NCI-H1930 (cell line): ENCODE measurements at regions not wholly inside any gene's neighbourhood (a gene's known extent, or its start where the extent isn't known, plus 50 kb on each side); places are given as distances from the start of the nearest gene placed in this dataset.
"Not testable (repeated sequence)": the region's sequence is repeated elsewhere in the genome, so short reads cannot be mapped to it uniquely, and the experiment has no call there.

ENCODE experiments used
- DNase-seq, 2 experiments: peaks; one replicate each; lab custom pipeline; 2025; lab: John Stamatoyannopoulos, UW

DNA sequence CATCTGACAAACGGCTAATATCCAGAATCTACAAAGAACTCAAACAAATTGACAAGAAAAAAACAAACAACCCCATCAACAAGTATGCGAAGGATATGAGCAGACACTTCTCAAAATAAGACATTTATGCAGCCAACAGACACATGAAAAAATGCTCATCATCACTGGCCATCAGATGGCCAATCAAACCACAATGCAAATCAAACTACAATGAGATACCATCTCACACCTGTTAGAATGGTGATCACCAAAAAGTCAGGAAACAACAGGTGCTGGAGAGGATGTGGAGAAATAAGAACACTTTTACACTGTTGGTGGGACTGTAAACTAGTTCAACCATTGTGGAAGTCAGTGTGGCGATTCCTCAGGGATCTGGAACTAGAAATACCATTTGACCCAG, 1282.2 kb upstream of the ADGRL4 start:
- DNase-seq: not testable (repeated sequence)

DNA sequence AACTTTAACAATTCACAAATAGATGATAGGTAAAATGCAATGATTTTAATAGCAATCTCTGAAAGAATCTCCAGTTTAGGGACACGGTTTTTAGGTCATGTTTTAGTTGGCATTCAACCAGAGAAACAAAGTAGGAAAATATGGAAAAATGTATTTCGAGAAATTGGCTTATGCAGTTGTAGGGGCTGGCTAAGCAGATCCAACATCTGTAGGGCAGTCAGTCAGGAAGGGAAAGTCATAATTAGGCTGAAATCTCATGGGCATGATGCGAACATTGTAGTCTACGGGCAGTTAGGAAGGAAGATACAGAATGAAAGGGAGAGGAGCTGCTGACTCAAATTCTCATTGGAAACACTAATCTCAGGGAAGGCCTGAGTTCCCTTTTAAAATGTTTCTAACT, 1276.0 kb upstream of the ADGRL4 start:
- no peak for DNase-seq

DNA sequence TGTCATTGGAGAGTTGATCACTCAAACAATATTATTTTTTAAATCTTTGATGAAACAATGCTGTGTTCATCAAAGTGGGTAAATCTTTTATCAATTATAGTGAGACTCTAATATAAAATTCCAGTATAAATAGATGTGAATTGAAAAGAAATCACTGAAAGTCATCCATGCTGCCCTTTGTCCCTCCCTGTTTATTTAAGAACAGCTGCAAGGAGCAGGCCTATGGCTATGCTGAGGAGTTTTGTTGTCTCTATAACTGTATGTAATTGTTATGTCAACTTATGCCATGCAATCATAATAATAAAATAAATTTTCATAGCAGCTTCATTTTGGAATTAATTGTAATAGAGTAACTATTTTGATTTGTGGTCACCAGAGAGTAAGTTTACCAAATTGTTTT, 1272.4 kb upstream of the ADGRL4 start:
- peak in 1 of 2 experiments; percentile 5 for DNase-seq

DNA sequence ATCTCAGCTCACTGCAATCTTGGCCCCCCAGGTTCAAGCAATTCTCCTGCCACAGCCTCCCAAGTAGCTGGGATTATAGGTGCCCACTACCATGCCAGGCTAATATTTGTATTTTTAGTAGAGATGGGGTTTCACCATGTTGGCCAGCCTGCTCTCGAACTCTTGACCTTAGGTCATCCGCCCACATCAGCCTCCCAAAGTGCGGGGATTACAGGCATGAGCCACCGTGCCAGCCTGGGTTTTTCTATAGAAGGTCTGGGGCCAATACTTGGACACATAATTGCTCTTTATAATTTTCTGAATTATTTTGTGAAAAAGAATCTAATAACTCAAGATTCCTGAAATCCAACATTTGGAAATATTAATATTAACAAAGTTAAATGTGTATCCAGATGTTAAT, 1267.7 kb upstream of the ADGRL4 start:
- no peak for DNase-seq

DNA sequence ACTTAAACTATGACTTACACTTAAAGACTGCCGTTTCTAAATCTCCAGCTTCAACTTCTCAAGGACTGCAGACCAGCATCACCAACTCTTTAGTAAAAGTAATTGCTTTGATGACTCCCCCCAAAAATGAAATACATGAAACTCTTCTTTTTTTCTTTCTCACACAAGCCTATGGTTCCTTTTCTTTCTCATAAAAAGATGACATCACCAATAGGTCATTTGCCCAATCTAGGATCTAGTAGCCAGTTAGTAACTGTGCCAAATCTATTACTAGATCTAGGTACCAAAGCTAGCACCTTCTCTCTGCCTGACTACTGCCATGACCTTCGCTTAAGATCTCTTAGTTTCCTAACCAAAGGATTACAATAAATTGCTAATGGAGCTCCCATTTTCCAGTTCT, 1266.0 kb upstream of the ADGRL4 start:
- no peak for DNase-seq

DNA sequence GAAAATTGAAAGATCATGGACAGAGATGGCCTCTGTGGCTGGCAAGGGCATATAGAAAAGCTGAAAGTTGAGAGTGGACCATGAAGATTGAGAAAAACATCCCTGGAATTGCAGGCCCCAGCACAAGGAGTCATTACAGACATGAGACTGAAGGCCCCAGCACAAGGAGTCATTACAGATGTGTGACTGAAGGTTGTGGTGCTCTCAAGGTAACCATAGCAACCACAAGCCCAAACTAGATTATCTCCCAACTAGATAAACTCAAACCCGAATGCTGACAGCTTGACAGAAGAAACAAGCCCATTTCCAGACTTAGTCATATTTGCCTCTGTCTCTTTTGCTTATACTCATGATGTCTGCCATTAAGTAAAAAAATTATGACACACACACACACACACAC, 1252.1 kb upstream of the ADGRL4 start:
- DNase-seq: no peak

DNA sequence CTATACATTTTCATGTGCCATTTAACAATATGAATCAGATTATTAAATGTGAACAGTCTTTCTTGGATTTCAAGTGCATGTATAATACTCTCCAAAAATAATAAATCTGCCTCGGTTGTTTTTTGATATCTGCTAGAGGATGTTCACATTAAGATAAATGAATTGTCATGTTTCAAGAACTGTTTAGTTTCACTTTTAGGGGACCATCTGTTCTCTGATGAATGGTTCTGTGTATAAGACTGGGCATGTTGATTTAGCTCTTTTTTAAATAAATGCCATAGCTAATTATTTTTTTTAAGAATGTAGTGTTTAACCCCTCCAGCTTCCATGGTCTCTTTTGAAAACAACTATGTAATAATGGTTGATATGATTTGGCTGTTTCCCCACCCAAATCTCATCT, 1245.1 kb upstream of the ADGRL4 start:
- DNase-seq: no peak

DNA sequence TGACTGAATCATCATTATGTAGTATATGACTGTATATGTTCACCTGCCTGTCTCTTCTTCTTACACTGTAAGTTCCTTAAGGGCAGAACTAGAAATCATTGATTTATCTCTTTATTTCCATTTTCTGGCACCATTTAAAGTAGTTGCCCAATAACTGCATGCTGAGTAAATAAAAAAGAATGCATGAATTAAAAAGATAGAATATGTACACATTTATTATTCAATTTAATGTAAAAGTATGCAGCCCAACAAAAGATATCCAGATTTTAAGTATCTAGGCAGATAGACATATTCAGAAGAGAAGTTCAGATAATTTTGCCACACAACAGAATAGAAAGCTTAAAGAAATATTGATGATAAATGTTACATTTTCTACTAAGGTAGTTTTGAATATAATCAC, 1244.6 kb upstream of the ADGRL4 start:
- DNase-seq: no peak

DNA sequence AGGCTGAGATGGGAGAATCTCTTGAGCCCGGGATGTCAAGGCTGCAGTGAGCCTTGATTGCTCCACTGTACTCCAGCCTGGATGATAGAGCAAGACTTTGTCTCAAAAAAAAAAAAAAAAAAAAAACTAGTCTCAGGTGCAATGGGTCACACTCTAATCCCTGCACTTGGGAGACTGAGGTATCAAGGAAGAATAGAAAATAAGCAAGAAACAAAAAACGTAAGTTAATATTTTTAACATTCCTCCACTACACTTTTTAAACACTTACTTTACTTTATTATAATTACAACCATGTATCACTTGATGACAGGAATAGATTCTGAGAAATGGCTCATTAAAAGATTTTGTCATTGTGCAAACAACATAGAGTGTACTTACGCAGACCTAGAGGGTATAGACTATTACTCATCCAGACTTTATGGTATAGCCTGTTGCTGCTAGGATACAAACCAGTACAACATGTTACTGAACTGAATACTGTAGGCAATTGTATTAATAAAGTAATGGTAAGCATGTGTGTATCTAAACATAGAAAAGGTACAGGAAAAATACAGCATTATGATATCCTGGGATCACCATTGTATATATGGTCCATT, 1244.1 kb upstream of the ADGRL4 start:
- DNase-seq: no peak

DNA sequence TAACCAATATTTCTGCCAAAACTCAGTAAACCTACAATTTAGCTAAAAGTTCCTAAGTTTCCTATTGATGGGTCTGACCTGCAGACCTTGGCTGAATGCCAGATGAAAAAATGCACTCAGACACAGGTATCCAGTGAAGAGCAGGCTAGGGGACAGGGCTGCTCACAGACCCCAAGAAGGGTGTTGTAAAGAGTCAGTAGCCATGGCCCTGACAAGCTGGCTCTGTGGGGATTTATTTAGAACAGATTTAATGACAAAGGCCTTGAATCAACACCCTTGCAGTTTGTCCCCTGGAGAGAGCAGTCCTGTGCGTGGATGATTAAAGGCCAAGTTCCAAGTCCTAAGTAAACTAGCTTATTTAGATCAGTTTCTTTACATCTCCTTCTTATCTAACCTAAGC, 1243.2 kb upstream of the ADGRL4 start:
- DNase-seq: no peak

DNA sequence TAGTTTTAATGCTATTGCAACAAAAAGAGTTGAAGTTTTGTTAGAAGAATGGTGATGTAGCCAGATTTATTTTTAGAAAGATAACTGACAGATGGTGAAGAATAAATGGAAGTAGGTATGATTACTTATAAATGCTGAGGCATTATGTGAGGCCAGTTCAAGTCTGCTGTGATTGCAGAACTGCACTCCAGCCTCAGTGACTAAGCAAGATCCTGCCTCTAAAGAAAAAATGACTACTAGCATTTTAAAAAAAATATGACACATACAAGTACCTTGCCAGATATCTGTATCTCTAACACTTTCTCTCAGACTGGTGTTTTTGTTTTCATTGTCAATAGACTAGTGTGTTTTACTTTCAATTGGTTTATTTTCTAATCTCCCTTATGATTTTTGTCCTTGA, 1242.4 kb upstream of the ADGRL4 start:
- DNase-seq: no peak

DNA sequence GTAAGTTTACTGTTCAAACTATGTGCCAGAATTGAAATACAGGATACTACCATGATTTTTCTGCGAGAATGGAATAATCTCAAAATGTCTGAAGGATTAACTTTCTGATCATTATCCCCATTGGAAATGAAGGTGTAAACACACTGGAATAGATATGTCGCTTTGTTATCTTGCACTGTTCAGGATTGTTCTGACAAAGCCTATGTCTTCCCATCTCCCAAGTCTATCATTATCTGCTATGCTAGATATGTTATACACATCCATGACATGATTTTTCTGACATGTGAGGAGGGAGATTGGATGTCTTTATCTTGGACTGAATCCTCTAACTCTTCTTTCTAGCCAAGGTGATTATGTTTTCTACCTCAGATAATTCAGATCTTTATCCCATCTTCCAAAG, 1239.3 kb upstream of the ADGRL4 start:
- DNase-seq: no peak

DNA sequence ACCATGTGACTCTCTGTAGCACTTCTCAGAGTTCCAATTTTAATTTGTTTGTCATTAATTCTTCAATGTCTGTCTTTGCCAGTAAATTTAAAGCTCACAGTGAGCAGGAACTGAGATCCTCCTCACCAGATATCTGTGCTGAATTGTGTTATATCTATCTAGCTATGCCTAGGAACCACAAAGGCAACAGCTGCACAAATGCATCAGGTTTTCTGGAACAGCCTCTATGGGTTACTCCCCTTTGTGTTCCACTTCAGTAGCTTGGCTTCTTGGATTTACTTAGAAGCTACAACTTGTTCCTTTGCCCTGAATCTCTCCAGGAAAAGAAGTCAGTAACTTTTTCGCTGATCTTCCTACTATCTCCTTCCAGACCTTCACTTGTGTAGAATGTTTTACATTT, 1237.8 kb upstream of the ADGRL4 start:
- DNase-seq: no peak

DNA sequence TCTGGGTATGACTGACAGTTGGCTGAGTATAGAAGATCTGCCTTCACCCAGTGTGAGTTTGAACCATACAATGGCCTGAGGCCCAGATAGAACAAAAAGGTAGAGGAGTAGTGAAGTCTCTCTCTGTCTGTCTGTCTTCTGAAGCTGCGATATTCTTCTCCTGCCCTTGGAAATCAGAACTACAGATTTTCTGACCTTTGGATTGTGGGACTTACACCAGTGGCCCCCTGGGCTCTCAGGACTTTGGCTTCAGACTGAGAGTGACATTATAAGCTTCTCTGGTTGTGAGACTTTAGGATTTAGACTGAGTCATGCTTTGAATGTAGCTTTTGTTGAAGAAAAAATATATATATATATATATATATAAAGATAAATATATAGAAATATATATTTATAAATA, 1235.0 kb upstream of the ADGRL4 start:
- no peak for DNase-seq

DNA sequence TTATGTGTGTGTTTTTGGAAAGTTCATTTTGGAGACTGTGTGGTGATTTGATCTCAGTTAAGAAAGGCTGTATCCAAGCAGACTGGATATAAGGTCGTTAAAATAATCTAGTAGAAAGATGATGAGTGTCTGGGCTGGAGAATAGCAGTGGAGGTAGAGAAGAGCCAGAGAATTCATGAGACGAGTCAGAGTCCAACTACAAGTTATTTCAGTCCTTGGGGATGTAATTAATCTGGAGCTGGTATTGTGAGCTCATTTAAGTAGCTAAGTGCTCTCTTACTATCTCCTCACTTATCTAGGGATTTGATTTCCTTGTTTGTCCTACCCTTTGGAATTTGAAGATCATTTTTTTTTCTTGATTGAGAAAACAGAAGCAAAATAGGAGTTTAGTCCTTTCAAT, 1219.0 kb upstream of the ADGRL4 start:
- no peak for DNase-seq

DNA sequence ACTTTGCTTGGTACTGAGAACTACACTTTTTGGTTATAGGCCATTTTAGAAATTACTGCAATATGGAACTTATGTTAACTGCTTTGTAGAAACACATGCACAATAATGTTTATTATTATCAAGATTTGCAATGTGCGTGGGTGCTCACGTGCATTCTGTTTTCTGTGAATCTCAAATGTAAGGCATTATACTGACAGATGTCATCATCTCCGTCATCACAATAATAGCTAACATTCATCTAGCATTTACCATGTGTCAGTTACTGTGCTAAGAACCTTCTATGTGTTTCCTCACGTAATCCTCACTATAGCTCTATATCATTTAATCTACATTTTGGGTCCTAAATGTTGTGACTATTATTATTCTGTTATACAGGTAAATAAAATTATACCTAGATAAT, 1214.8 kb upstream of the ADGRL4 start:
- DNase-seq: no peak

DNA sequence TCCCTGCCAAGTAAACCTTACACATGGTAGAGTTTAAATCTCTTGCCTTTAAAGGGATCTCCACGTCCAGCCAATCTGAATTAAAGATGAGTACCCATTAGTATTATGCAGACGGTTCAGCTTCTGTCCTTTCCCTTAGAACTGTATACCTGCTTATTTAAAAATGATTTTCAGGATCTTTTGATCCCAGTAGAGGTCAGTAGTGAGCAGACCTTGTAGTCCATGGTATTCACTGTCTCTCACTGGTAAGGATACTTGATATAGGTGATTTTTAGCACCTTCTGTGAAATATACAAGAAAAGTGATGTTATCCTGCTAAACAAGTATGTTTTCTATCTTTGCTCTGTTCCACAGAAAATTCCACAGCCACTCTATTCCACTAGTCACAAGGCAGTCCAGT, 1211.6 kb upstream of the ADGRL4 start:
- peak in 1 of 2 experiments; percentile 0 for DNase-seq

DNA sequence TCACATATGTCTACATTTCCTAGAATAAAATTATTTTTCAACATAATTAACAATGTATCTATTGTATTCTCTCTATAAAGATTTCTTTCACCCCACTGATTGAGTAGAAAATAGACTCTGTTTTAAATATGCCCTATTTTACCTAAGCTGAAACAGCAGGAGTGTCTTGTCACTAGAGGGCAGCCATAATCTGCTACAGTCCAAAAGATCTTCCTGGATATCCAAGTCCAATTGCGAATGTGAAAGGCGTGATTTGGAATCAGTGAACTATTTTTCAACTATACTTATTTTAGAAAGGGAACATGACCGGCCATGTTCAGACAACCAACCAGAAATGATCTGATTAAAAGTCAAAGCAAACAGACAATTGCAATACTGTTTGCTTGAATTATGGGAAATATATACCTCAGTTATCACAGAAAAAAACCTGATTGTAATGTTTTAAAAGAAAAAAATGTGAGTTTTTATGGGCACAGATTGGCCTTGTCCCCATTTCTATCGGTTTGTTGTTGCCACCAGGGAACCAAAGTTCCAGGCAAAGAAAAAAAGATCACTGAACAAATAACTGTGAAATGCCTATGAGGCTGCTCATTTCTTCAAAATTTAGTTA, 1211.0 kb upstream of the ADGRL4 start:
- peak in 1 of 2 experiments; percentile 3 for DNase-seq

DNA sequence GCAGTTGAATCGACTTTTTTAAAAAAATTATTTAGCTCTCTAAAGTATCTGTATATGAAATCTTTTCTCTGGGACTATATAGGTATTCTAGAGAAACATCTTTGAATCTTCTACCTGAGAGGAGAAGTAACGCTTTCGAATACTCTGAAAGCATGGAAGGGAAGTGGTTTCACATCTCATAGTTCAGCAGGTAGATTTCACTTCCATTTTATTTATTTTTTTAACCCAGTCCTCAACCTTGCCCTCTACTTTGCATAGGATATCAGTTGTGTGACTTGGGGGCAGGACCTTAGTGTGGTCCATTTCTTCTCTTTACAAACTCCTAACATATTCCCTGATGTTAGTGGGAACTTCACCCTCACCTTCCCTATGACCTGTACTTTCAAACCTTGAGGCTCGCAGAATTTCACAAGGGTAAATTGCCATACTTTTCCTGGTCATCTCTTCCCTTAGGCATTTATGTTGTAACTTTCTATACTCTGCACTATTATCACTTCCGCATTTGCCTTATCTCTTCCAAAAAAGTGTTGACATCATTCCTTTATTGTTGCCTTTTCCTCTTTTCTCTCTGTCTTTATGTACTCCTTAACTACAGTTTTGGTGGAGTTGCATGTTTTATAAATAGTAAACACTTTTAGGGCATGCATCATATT, 1208.5 kb upstream of the ADGRL4 start:
- DNase-seq: no peak

DNA sequence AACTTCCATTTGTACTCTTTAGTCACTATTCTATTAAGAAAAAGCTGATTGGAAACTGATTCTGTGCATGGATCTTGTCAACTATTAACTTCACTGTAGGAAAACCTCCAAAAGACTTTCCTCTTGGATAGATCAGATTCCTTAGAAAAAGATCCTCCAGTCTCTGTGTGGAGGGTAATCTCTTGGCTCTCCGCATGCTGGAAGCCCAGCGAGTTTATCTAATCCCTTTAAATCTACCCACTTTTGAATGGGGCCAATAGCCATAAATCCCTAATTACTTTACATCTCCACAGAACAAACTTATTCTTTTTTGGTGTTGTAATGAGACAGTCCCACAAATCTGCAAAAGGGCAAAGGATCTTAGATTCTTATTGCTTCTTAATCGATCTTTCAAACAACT, 1206.4 kb upstream of the ADGRL4 start:
- no peak for DNase-seq

DNA sequence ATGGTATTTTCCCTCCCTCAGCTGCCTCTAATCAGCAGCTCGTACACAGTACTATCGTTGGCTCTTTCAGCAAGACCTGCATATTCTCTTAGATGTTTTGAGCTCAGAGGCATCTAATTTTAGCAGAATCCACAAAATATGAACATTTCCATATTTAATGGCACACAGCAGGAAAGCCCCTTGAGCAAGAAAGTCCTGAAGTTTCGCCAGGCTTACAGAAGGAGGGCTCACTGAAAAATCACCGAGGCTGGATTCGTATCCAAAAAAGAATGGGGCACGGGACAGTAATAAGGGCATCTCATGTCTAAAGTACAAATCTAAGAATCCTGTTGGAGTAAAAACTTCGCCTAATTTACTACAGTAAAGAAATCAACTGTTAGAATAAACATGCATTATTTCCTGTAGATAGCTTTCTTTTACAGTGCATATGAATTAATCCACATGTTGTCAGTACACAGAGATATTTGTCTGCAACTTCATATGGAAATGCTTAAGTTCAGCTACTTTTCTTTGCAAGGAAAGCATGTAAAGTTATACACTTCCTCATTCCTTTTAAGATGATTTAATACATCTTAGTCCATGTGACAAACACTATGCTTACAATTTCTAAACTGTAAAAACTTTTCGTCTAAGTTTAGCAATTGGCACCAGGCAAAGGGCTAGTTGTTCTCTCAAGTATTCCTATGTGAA, 1205.3 kb upstream of the ADGRL4 start:
- no peak for DNase-seq

DNA sequence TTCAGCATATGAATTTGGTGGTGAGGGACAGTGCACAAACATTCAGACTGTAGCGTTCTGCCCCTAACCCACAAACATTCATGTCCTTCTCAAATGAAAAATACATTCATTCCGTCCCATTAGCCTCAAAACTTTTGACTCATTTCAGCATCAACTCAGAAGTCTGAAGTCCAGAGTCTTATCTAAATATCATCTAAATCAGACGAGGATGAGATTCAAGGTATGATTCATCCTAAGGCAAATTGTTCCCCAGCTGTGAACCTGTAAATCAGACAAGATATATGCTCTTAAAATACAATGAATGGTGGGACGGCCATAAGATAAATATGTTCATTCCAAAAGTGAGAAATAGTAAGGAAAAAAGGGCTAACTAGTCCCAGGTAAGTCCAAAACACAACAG, 1195.6 kb upstream of the ADGRL4 start:
- DNase-seq: no peak

DNA sequence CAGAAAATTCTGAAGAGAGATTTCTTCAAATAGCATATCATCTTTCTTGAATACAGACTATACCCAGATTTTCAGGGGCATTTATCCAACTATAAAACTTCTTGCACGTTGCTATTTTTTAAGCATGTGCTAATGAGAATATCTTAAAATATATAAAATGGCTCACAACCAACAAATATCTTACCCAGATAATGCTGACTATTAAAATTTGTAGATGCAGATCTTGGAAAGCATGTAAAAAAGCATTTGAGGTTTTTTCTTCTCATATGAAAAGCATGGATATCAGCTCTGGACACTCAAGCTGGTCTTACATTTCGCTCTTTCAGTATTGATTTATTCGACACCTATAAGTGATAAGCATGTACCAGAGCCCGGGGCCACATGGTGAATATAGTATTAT, 1187.7 kb upstream of the ADGRL4 start:
- no peak for DNase-seq
